NB4 (cell line): ENCODE measurements at regions not wholly inside any gene's neighbourhood (a gene's known extent, or its start where the extent isn't known, plus 50 kb on each side); places are given as distances from the start of the nearest gene placed in this dataset.

Experiments
- CTCF ChIP-seq: IDR thresholded peaks from one replicate; pipeline ENCODE4 v1.5.1; 2012; ENCODE audit warnings: low read depth, low read length
- MAX ChIP-seq: IDR thresholded peaks from 2 replicates; pipeline ENCODE4 v1.6.1; 2011; ENCODE audit warnings: low read depth, low read length
- MYC ChIP-seq: IDR thresholded peaks from 2 replicates; pipeline ENCODE4 v1.6.1; 2011; ENCODE audit warnings: low read depth, low read length
- POLR2A ChIP-seq: IDR thresholded peaks from 2 replicates; pipeline ENCODE4 v1.6.1; 2011; ENCODE audit warnings: mild to moderate bottlenecking; ENCODE audit not compliant: insufficient read length; ENCODE audit errors: extremely low read depth

GRCh38 chr10:43902842-43903241 is 254.2 kb upstream of the ZNF32 start:
- TF ChIP-seq CTCF (no peak), POLR2A (no peak), MAX (no peak), MYC (no peak)
